PC-9 (cell line): ENCODE measurements at regions not wholly inside any gene's neighbourhood (a gene's known extent, or its start where the extent isn't known, plus 50 kb on each side); places are given as distances from the start of the nearest gene placed in this dataset.

Experiments used
- BruUV-seq: library from RNA; stranded (reverse); fragments of 400-500 nt; replicated peaks from 2 replicates; lab custom pipeline; 2021; lab: Mats Ljungman, UMichigan
- CTCF ChIA-PET: fragments of 300-600 bp; sonication (Branson Sonifier 250); formaldehyde crosslinking; loops from one replicate; lab custom pipeline; 2022; ENCODE audit warnings: antibody characterized with exemption; lab: Charles Lee
- POLR2A ChIA-PET: fragments of 300-600 bp; sonication (Branson Sonifier 250); formaldehyde crosslinking; loops from one replicate; lab custom pipeline; 2022; ENCODE audit warnings: antibody characterized with exemption; ENCODE audit not compliant: unreplicated experiment; lab: Charles Lee
- DNase-seq, 2 experiments: peaks; one replicate each; pipeline versions ENCODE4 v3.0.0 to v3.0.0-alpha.2; 2015 to 2022; ENCODE audit warnings: mixed read lengths in 1 of 2
- H2AFZ ChIP-seq: fragments of 200-600 bp; sonication (generic); 2 replicates; pipeline ENCODE4 v1.8.1; 2017; ENCODE audit warnings: antibody characterized with exemption
- H3F3A ChIP-seq: fragments of 200-600 bp; sonication (generic); 2 replicates; pipeline ENCODE4 v1.8.1; 2017; ENCODE audit warnings: antibody characterized with exemption, mild to moderate bottlenecking, low read depth; ENCODE audit not compliant: insufficient read depth
- H3K27ac ChIP-seq: fragments of 200-600 bp; sonication (generic); 2 replicates; pipeline ENCODE4 v1.6.1; 2016; ENCODE audit warnings: mixed run types
- H3K27me3 ChIP-seq: fragments of 200-600 bp; sonication (generic); 2 replicates; pipeline ENCODE4 v1.6.1; 2016; ENCODE audit warnings: low read depth, mixed run types; ENCODE audit not compliant: insufficient read depth
- H3K36me3 ChIP-seq: fragments of 200-600 bp; sonication (generic); 2 replicates; pipeline ENCODE4 v1.6.1; 2016; ENCODE audit warnings: low read depth, mixed run types
- H3K4me1 ChIP-seq: fragments of 200-600 bp; sonication (generic); replicated peaks from 2 replicates; pipeline ENCODE4 v1.6.1; 2016; ENCODE audit warnings: mixed run types; ENCODE audit not compliant: insufficient read depth
- H3K4me2 ChIP-seq: fragments of 200-600 bp; sonication (generic); 2 replicates; pipeline ENCODE4 v1.6.1; 2017; ENCODE audit warnings: mixed run types
- H3K4me3 ChIP-seq: fragments of 200-600 bp; sonication (generic); 2 replicates; pipeline ENCODE4 v1.6.1; 2016; ENCODE audit warnings: mixed run types
- H3K79me2 ChIP-seq: fragments of 200-600 bp; sonication (generic); 2 replicates; pipeline ENCODE4 v1.6.1; 2017; ENCODE audit warnings: low read depth, mixed run types
- H3K9me2 ChIP-seq: fragments of 200-600 bp; sonication (generic); 2 replicates; pipeline ENCODE4 v1.8.1; 2017; ENCODE audit warnings: mild to moderate bottlenecking; ENCODE audit not compliant: insufficient read depth
- H3K9me3 ChIP-seq: fragments of 200-600 bp; sonication (generic); 2 replicates; pipeline ENCODE4 v1.8.1; 2016; ENCODE audit warnings: low read depth; ENCODE audit not compliant: insufficient read depth
- H4K20me1 ChIP-seq: fragments of 200-600 bp; sonication (generic); 2 replicates; pipeline ENCODE4 v1.8.1; 2017; ENCODE audit not compliant: insufficient read depth
- CTCF ChIP-seq: fragments of 200-600 bp; sonication (generic); conservative IDR thresholded peaks from 2 replicates; pipeline ENCODE4 v1.6.1; 2017; ENCODE audit warnings: mixed run types, antibody characterized with exemption, mild to moderate bottlenecking, moderate library complexity
- EZH2 ChIP-seq: fragments of 200-600 bp; sonication (generic); IDR thresholded peaks from 2 replicates; pipeline ENCODE4 v1.8.0; 2017; ENCODE audit warnings: antibody characterized with exemption, low read depth
- intact Hi-C: fragments of 100-400 bp; cut with micrococcal nuclease; formaldehyde crosslinking; loops from one replicate; pipeline ENCODE4 v1.10.0; 2022; ENCODE audit not compliant: unreplicated experiment

- Histone ChIP-seq H3K36me3 (no peaks in the 10 kb centered on the region), H3K4me1 (peaks cover 14% of the 10 kb centered on the region), H3K9me3 (peaks cover 4% of the 10 kb centered on the region; the same call in 1 of the 2 replicates), H3K79me2 (no peaks in the 10 kb centered on the region), H3F3A (no peaks in the 10 kb centered on the region), H3K27ac (no peak overlapping the region), H4K20me1 (no peaks in the 10 kb centered on the region), H3K9me2 (no peaks in the 10 kb centered on the region), H3K4me2 (peak overlapping the region; percentile 22), H2AFZ (no peak overlapping the region), H3K4me3 (no peak overlapping the region), H3K27me3 (no peaks in the 10 kb centered on the region)
- peak in 1 of 2 experiments; percentile 43 for DNase-seq
- TF ChIP-seq CTCF (no peak), EZH2 (no peak)
- ChIA-PET CTCF (no interaction called here), POLR2A (interaction anchor here (0.7 kb wide), 1 partner anchor 343 kb away, joined by 3 read pairs; no protein-coding TSS in a partner anchor)
- BruUV-seq = no TSS peak
- intact Hi-C loops = no loop called here
These were observed 252.2 kb downstream of the SYT10 start for GRCh38 chr12:33187409-33187808.

GRCh38 chr12:33184161-33184560, 255.5 kb downstream of the SYT10 start:
- H3K9me3 ChIP-seq = peaks cover 5% of the 10 kb centered on the region; the same call in 1 of the 2 replicates
- H2AFZ ChIP-seq = no peak overlapping the region
- H3F3A ChIP-seq = peaks cover 7% of the 10 kb centered on the region; the same call in 1 of the 2 replicates
- H3K4me3 ChIP-seq = no peak overlapping the region
- TF ChIP-seq CTCF = no peak
- TF ChIP-seq EZH2 = no peak
- H3K4me2 ChIP-seq = no peak overlapping the region
- intact Hi-C loops = loop anchor here (5.0 kb wide), 1 partner anchor 237 kb away; no protein-coding TSS in a partner anchor
- H3K27me3 ChIP-seq = no peaks in the 10 kb centered on the region
- H3K27ac ChIP-seq = no peak overlapping the region
- no peaks in the 10 kb centered on the region for H4K20me1 ChIP-seq
- no peaks in the 10 kb centered on the region for H3K9me2 ChIP-seq
- H3K4me1 ChIP-seq = peaks cover 35% of the 10 kb centered on the region
- H3K79me2 ChIP-seq = no peaks in the 10 kb centered on the region
- ChIA-PET CTCF (interaction anchor here (0.6 kb wide), 1 partner anchor 428 kb away, joined by 3 read pairs; the partner anchor contains the start of gene YARS2), POLR2A (no interaction called here)
- H3K36me3 ChIP-seq = no peaks in the 10 kb centered on the region
- DNase-seq = no peak
- no TSS peak for BruUV-seq

DNA sequence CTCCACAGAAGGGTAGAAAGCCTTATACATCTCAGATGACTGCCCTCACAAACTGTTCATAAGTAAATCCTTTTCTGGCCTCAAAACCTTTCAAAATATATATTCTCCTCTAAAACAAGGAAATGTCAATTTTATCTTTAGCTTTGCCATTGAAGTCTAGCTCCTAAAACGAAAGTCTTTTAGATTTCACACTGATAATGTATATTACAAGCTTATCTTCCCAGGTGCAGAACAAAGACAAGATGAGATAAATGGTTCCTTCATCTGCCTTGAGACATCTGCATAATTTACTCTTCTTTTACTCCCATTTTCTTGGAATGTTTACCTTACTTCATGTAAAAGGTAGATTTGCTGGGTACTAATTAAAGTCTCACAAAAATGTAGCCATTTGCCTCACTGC, 257.1 kb downstream of the SYT10 start:
- no peak overlapping the region for H3K4me2 ChIP-seq
- no peak overlapping the region for H3K4me3 ChIP-seq
- no peaks in the 10 kb centered on the region for H3K9me2 ChIP-seq
- H3K36me3 ChIP-seq = no peaks in the 10 kb centered on the region
- H3K79me2 ChIP-seq = no peaks in the 10 kb centered on the region
- H4K20me1 ChIP-seq = no peaks in the 10 kb centered on the region
- peaks cover 12% of the 10 kb centered on the region for H3K9me3 ChIP-seq
- ChIA-PET POLR2A (no interaction called here), CTCF (no interaction called here)
- TF ChIP-seq CTCF (no peak), EZH2 (no peak)
- DNase-seq = no peak
- H2AFZ ChIP-seq = no peak overlapping the region
- H3F3A ChIP-seq = peaks cover 7% of the 10 kb centered on the region; the same call in 1 of the 2 replicates
- peaks cover 28% of the 10 kb centered on the region for H3K4me1 ChIP-seq
- intact Hi-C loops = loop anchor here (5.0 kb wide), 1 partner anchor 235 kb away; no protein-coding TSS in a partner anchor
- BruUV-seq = no TSS peak
- H3K27ac ChIP-seq = no peak overlapping the region
- no peaks in the 10 kb centered on the region for H3K27me3 ChIP-seq
